SK-N-SH (cell line): ENCODE measurements at regions not wholly inside any gene's neighbourhood (a gene's known extent, or its start where the extent isn't known, plus 50 kb on each side); places are given as distances from the start of the nearest gene placed in this dataset.

Source experiments
- CTCF ChIA-PET: fragments of 300-600, 350-600 bp; formaldehyde crosslinking; extraction: SDS; loops from one replicate; lab custom pipeline; 2021; lab: Yijun Ruan, JAX
- POLR2A ChIA-PET: fragments of 350-600 bp; sonication (Branson Sonifier 250); formaldehyde crosslinking; extraction: SDS; loops from one replicate; lab custom pipeline; 2020; ENCODE audit warnings: antibody characterized with exemption, inconsistent platforms; lab: Yijun Ruan, JAX
- DNase-seq: peaks from one replicate; pipeline ENCODE4 v3.0.0; 2012
- H2AFZ ChIP-seq: fragments of 200-600 bp; sonication (generic); 2 replicates; pipeline ENCODE4 v1.8.1; 2016; ENCODE audit warnings: antibody characterized with exemption, mild to moderate bottlenecking, low read depth
- H3F3A ChIP-seq: fragments of 200-600 bp; sonication (generic); replicated peaks from 2 replicates; pipeline ENCODE3; 2016; ENCODE audit warnings: antibody characterized with exemption, mild to moderate bottlenecking; ENCODE audit not compliant: insufficient read depth
- H3K27ac ChIP-seq, 2 experiments: fragments of 200-500 bp in 1 of 2; fragments of 200-600 bp in 1 of 2; sonication (Bioruptor generic) in 1 of 2; sonication (generic), shearing (Covaris generic) in 1 of 2; 2 replicates each; pipeline versions ENCODE4 v1.5.1 to v1.6.1; 2014 to 2016; ENCODE audit warnings: low read depth in 2 of 2, inconsistent platforms in 1 of 2, low read length in 1 of 2, mild to moderate bottlenecking in 1 of 2, mixed read lengths in 1 of 2
- H3K27me3 ChIP-seq: fragments of 200-600 bp; sonication (generic), shearing (Covaris generic); 2 replicates; pipeline ENCODE4 v1.6.1; 2016; ENCODE audit warnings: mixed run types; ENCODE audit not compliant: insufficient read depth
- H3K36me3 ChIP-seq, 2 experiments: fragments of 200-500 bp in 1 of 2; fragments of 200-600 bp in 1 of 2; sonication (Bioruptor generic) in 1 of 2; sonication (generic) in 1 of 2; replicated peaks in 1 of 2; 2 replicates each; pipeline versions ENCODE3 to v1.5.1; 2014 to 2016; ENCODE audit warnings: low read length in 1 of 2, mild to moderate bottlenecking in 1 of 2; ENCODE audit not compliant: insufficient read depth in 2 of 2, control insufficient read depth in 1 of 2
- H3K4me1 ChIP-seq, 2 experiments: fragments of 200-500 bp in 1 of 2; fragments of 200-600 bp in 1 of 2; sonication (Bioruptor generic) in 1 of 2; sonication (generic), shearing (Covaris generic) in 1 of 2; 2 replicates each; pipeline versions ENCODE4 v1.5.1 to v1.6.1; 2014 to 2016; ENCODE audit warnings: low read depth in 1 of 2, low read length in 1 of 2, mixed run types in 1 of 2; ENCODE audit not compliant: insufficient read depth in 2 of 2, control insufficient read depth in 1 of 2
- H3K4me2 ChIP-seq: fragments of 200-600 bp; sonication (generic), shearing (Covaris generic); 2 replicates; pipeline ENCODE4 v1.6.1; 2017; ENCODE audit warnings: mixed run types
- H3K4me3 ChIP-seq, 2 experiments: fragments of 200-500 bp in 1 of 2; fragments of 200-600 bp in 1 of 2; sonication (Bioruptor generic) in 1 of 2; sonication (generic), shearing (Covaris generic) in 1 of 2; 2 replicates each; pipeline versions ENCODE4 v1.5.1 to v1.8.1; 2014 to 2016; ENCODE audit warnings: low read depth in 2 of 2, inconsistent platforms in 1 of 2, low read length in 1 of 2, mild to moderate bottlenecking in 1 of 2, mixed read lengths in 1 of 2, moderate library complexity in 1 of 2
- H3K79me2 ChIP-seq: fragments of 200-600 bp; sonication (generic); 2 replicates; pipeline ENCODE4 v1.8.1; 2017; ENCODE audit warnings: mild to moderate bottlenecking; ENCODE audit not compliant: insufficient read depth
- H3K9ac ChIP-seq: fragments of 200-600 bp; sonication (generic); 2 replicates; pipeline ENCODE4 v1.6.1; 2017; ENCODE audit warnings: mixed run types
- H3K9me2 ChIP-seq: fragments of 200-600 bp; sonication (generic); 2 replicates; pipeline ENCODE4 v1.6.1; 2017; ENCODE audit warnings: mixed run types
- H3K9me3 ChIP-seq: fragments of 200-600 bp; sonication (generic); 2 replicates; pipeline ENCODE4 v1.6.1; 2017; ENCODE audit warnings: mixed run types, mild to moderate bottlenecking, moderate library complexity
- H4K20me1 ChIP-seq: fragments of 200-600 bp; sonication (generic); 2 replicates; pipeline ENCODE4 v1.6.1; 2017; ENCODE audit warnings: mild to moderate bottlenecking, mixed run types; ENCODE audit not compliant: insufficient read depth
- CTCF ChIP-seq: fragments of 200-600 bp; sonication (generic); IDR thresholded peaks from 2 replicates; pipeline ENCODE4 v1.6.1; 2017; ENCODE audit warnings: antibody characterized with exemption, mild to moderate bottlenecking, moderate library complexity
- ELF1 ChIP-seq: IDR thresholded peaks from 2 replicates; pipeline ENCODE4 v1.4.0; 2012
- EP300 ChIP-seq, 2 experiments: IDR thresholded peaks; 2 replicates each; pipeline versions ENCODE4 v1.4.0 to v1.6.1; 2012; ENCODE audit warnings: borderline replicate concordance in 1 of 2, low read depth in 1 of 2, low read length in 1 of 2
- EZH2phosphoT487 ChIP-seq: fragments of 200-600 bp; sonication (generic); IDR thresholded peaks from 2 replicates; pipeline ENCODE4 v1.6.1; 2017; ENCODE audit warnings: low read depth, mixed run types, mild to moderate bottlenecking, antibody characterized with exemption, moderate library complexity, borderline replicate concordance
- FOSL2 ChIP-seq: IDR thresholded peaks from 2 replicates; pipeline ENCODE4 v1.4.0; 2012; ENCODE audit warnings: low read depth, mild to moderate bottlenecking, moderate library complexity, borderline replicate concordance
- FOXJ3 ChIP-seq: sonication (generic); formaldehyde crosslinking; IDR thresholded peaks from 2 replicates; pipeline ENCODE4 v1.5.1; 2020; ENCODE audit warnings: mild to moderate bottlenecking, missing genetic modification reagents
- GABPA ChIP-seq: IDR thresholded peaks from 2 replicates; pipeline ENCODE4 v1.4.0; 2012; ENCODE audit warnings: low read depth, mild to moderate bottlenecking
- IRF3 ChIP-seq: fragments of 150-350 bp; IDR thresholded peaks from 2 replicates; pipeline ENCODE4 v1.6.1; 2016; ENCODE audit warnings: mild to moderate bottlenecking, low read depth, low read length
- JUND ChIP-seq: IDR thresholded peaks from 2 replicates; pipeline ENCODE4 v1.4.0; 2012
- MAX ChIP-seq: IDR thresholded peaks from 2 replicates; pipeline ENCODE4 v1.4.0; 2012; ENCODE audit warnings: low read depth
- MEF2A ChIP-seq: IDR thresholded peaks from 2 replicates; pipeline ENCODE4 v1.4.0; 2012; ENCODE audit warnings: low read depth, borderline replicate concordance
- NFIC ChIP-seq: IDR thresholded peaks from 2 replicates; pipeline ENCODE4 v1.4.0; 2012; ENCODE audit warnings: borderline replicate concordance
- PBX3 ChIP-seq: IDR thresholded peaks from 2 replicates; pipeline ENCODE4; 2012
- POLR2AphosphoS5 ChIP-seq: IDR thresholded peaks from 2 replicates; pipeline ENCODE4 v1.6.1; 2012; ENCODE audit warnings: low read depth, low read length
- RCOR1 ChIP-seq: fragments of 150-350 bp; IDR thresholded peaks from 2 replicates; pipeline ENCODE4 v1.6.1; 2017; ENCODE audit warnings: antibody characterized with exemption, low read length
- RXRA ChIP-seq: IDR thresholded peaks from 2 replicates; pipeline ENCODE4 v1.4.0; 2012; ENCODE audit warnings: low read depth, mild to moderate bottlenecking, borderline replicate concordance
- TAF1 ChIP-seq: IDR thresholded peaks from 2 replicates; pipeline ENCODE4 v1.6.1; 2012; ENCODE audit warnings: low read depth, mild to moderate bottlenecking, low read length, moderate library complexity, borderline replicate concordance
- TCF12 ChIP-seq: IDR thresholded peaks from 2 replicates; pipeline ENCODE4 v1.4.0; 2012
- TEAD4 ChIP-seq: IDR thresholded peaks from 2 replicates; pipeline ENCODE4 v1.4.0; 2012; ENCODE audit warnings: mild to moderate bottlenecking, borderline replicate concordance; ENCODE audit not compliant: insufficient read depth
- USF2 ChIP-seq: fragments of 150-350 bp; IDR thresholded peaks from 2 replicates; pipeline ENCODE4 v1.6.1; 2017; ENCODE audit warnings: antibody characterized with exemption, low read length, low read depth, borderline replicate concordance
- YY1 ChIP-seq: IDR thresholded peaks from 2 replicates; pipeline ENCODE4 v1.4.0; 2012; ENCODE audit warnings: low read depth, mild to moderate bottlenecking
- WGBS: methylation state at CpG from one replicate; pipeline ENCODE4 v1.1.6; 2017; ENCODE audit warnings: low lambda C conversion rate; 5-methylcytosine and 5-hydroxymethylcytosine counted together

- H3K9me2 ChIP-seq, result no peaks in the 10 kb centered on the region
- H3F3A ChIP-seq, result peaks cover 3% of the 10 kb centered on the region
- ChIA-PET CTCF (no interaction called here), POLR2A (no interaction called here)
- H4K20me1 ChIP-seq, result no peaks in the 10 kb centered on the region
- H3K9ac ChIP-seq, result no peak overlapping the region
- peak overlapping the region; percentile 59 for H3K4me2 ChIP-seq
- WGBS, result 40% methylated on average over 16 of the region's 17 CpGs
- no peaks in the 10 kb centered on the region; the same call in 1 of the 2 replicates for H3K79me2 ChIP-seq
- no peaks in the 10 kb centered on the region for H3K36me3 ChIP-seq
- H3K27me3 ChIP-seq, result no peaks in the 10 kb centered on the region
- H2AFZ ChIP-seq, result no peak overlapping the region
- H3K9me3 ChIP-seq, result no peaks in the 10 kb centered on the region
- no peak for DNase-seq
- H3K4me1 ChIP-seq, result peaks cover 2 to 6% of the 10 kb centered on the region in 2 experiments; a peak in 2 of 4 replicates
- H3K27ac ChIP-seq, result no peak overlapping the region
- TF ChIP-seq NFIC (peak; percentile 31; the same call in 1 of the 2 replicates), GABPA (no peak), TCF12 (peak; percentile 26; the same call in 1 of the 2 replicates), ELF1 (no peak), PBX3 (no peak), FOSL2 (peak; percentile 56; the same call in 1 of the 2 replicates), USF2 (no peak), EZH2phosphoT487 (no peak), TAF1 (no peak), RCOR1 (no peak), MEF2A (peak; percentile 55; the same call in 1 of the 2 replicates), FOXJ3 (CRISPR knock-in tag) (no peak), YY1 (no peak), POLR2AphosphoS5 (no peak), MAX (no peak), CTCF (no peak), JUND (peak; percentile 18; the same call in 1 of the 2 replicates), RXRA (peak; percentile 73; the same call in 1 of the 2 replicates), TEAD4 (no peak), IRF3 (no peak), EP300 (IDR thresholded peaks at IDR 0.05; ENCODE audit: borderline replicate concordance in 1 of 2, low read depth in 1 of 2, low read length in 1 of 2) (no peak)
- no peak overlapping the region; a peak in 1 of 4 replicates for H3K4me3 ChIP-seq
Observed at GRCh38 chr6:4606821-4607704, 169.1 kb upstream of the CDYL start.
